ENCODE measurements at regions not wholly inside any gene's neighbourhood (a gene's known extent, or its start where the extent isn't known, plus 50 kb on each side); places are given as distances from the start of the nearest gene placed in this dataset.

- intact Hi-C loops (cut with DNase I): no loop called here
- DNase-seq: no peak
These were observed 90.1 kb upstream of the FOXG1 start for GRCh38 chr14:28676479-28676878.

GRCh38 chr14:28677381-28677780, 89.2 kb upstream of the FOXG1 start:
- DNase-seq: no peak
- intact Hi-C loops (cut with DNase I): no loop called here

- intact Hi-C loops (cut with DNase I): no loop called here
- DNase-seq: no peak
These were observed 87.7 kb upstream of the FOXG1 start for GRCh38 chr14:28678887-28679286.

- intact Hi-C loops (cut with DNase I): no loop called here
- no peak for DNase-seq
These were observed 84.9 kb upstream of the FOXG1 start for GRCh38 chr14:28681681-28682080.

- intact Hi-C loops (cut with DNase I): no loop called here
- no peak for DNase-seq
These were observed 76.4 kb upstream of the FOXG1 start for GRCh38 chr14:28690029-28690692.

- intact Hi-C loops (cut with DNase I): no loop called here
- DNase-seq: no peak
These were observed 71.5 kb upstream of the FOXG1 start for GRCh38 chr14:28695109-28695508.

- DNase-seq: no peak
- intact Hi-C loops (cut with DNase I): no loop called here
These were observed 64.9 kb upstream of the FOXG1 start for GRCh38 chr14:28701733-28702132.

- intact Hi-C loops (cut with DNase I): no loop called here
- no peak for DNase-seq
These were observed 63.1 kb upstream of the FOXG1 start for GRCh38 chr14:28703482-28703881.

GRCh38 chr14:28704153-28704552, 62.4 kb upstream of the FOXG1 start:
- DNase-seq: no peak
- intact Hi-C loops (cut with DNase I): no loop called here

GRCh38 chr14:28707814-28708213, 58.8 kb upstream of the FOXG1 start:
- no peak for DNase-seq
- intact Hi-C loops (cut with DNase I): no loop called here

GRCh38 chr14:28709571-28710305, 56.8 kb upstream of the FOXG1 start:
- no peak for DNase-seq
- intact Hi-C loops (cut with DNase I): no loop called here

Measured in posterior cingulate gyrus (tissue), 11 donors.